ENCODE measurements at regions not wholly inside any gene's neighbourhood (a gene's known extent, or its start where the extent isn't known, plus 50 kb on each side); places are given as distances from the start of the nearest gene placed in this dataset.

GRCh38 chr10:64271508-64271907 lies 750.3 kb downstream of the REEP3 start:
- DNase-seq (ENCODE audit: low spot score) = no peak
- no peak overlapping the region for H3K4me3 Mint-ChIP-seq
- H3K36me3 Mint-ChIP-seq = no peaks in the 10 kb centered on the region
- peaks cover 5% of the 10 kb centered on the region for H3K9me3 Mint-ChIP-seq
- H3K27me3 Mint-ChIP-seq = no peaks in the 10 kb centered on the region
- H3K27ac Mint-ChIP-seq = no peak overlapping the region
- ATAC-seq = no peak
- no peaks in the 10 kb centered on the region for H3K4me1 Mint-ChIP-seq (ENCODE audit: low read depth in 2 of 2)

- Mint-ChIP-seq H3K4me1 (ENCODE audit: low read depth in 2 of 2) (no peaks in the 10 kb centered on the region), H3K9me3 (peaks cover 8% of the 10 kb centered on the region), H3K36me3 (no peaks in the 10 kb centered on the region), H3K27ac (no peak overlapping the region), H3K4me3 (no peak overlapping the region), H3K27me3 (no peaks in the 10 kb centered on the region)
- DNase-seq (ENCODE audit: low spot score) (no peak), ATAC-seq (no peak)
These were observed 750.8 kb downstream of the REEP3 start for GRCh38 chr10:64271983-64272382.

- no peak overlapping the region for H3K27ac Mint-ChIP-seq
- no peaks in the 10 kb centered on the region for H3K27me3 Mint-ChIP-seq
- no peak for ATAC-seq
- H3K4me1 Mint-ChIP-seq (ENCODE audit: low read depth in 2 of 2) = no peaks in the 10 kb centered on the region
- no peaks in the 10 kb centered on the region for H3K36me3 Mint-ChIP-seq
- H3K4me3 Mint-ChIP-seq = no peak overlapping the region
- DNase-seq (ENCODE audit: low spot score) = no peak
- peaks cover 8% of the 10 kb centered on the region for H3K9me3 Mint-ChIP-seq
These were observed 753.8 kb downstream of the REEP3 start for GRCh38 chr10:64275001-64275400.

GRCh38 chr10:64275774-64276173 lies 754.6 kb downstream of the REEP3 start:
- H3K4me3 Mint-ChIP-seq = no peak overlapping the region
- peaks cover 7% of the 10 kb centered on the region for H3K9me3 Mint-ChIP-seq
- no peaks in the 10 kb centered on the region for H3K36me3 Mint-ChIP-seq
- H3K27ac Mint-ChIP-seq = no peak overlapping the region
- no peak for ATAC-seq
- no peaks in the 10 kb centered on the region for H3K27me3 Mint-ChIP-seq
- DNase-seq (ENCODE audit: low spot score) = no peak
- no peaks in the 10 kb centered on the region for H3K4me1 Mint-ChIP-seq (ENCODE audit: low read depth in 2 of 2)

- no peaks in the 10 kb centered on the region for H3K36me3 Mint-ChIP-seq
- H3K27ac Mint-ChIP-seq = no peak overlapping the region
These were observed 756.3 kb downstream of the REEP3 start for GRCh38 chr10:64277536-64277935.

GRCh38 chr10:64283621-64284020 lies 762.4 kb downstream of the REEP3 start:
- peaks cover 7% of the 10 kb centered on the region for H3K9me3 Mint-ChIP-seq
- H3K4me3 Mint-ChIP-seq = no peak overlapping the region
- no peak for ATAC-seq
- H3K27me3 Mint-ChIP-seq = no peaks in the 10 kb centered on the region
- no peaks in the 10 kb centered on the region for H3K4me1 Mint-ChIP-seq (ENCODE audit: low read depth in 2 of 2)
- no peak for DNase-seq (ENCODE audit: low spot score)
- H3K27ac Mint-ChIP-seq = no peak overlapping the region
- H3K36me3 Mint-ChIP-seq = no peaks in the 10 kb centered on the region

More at GRCh38 chr10:64277536-64277935, 756.3 kb downstream of the REEP3 start:
- Mint-ChIP-seq H3K4me1 (ENCODE audit: low read depth in 2 of 2) (no peaks in the 10 kb centered on the region), H3K9me3 (peaks cover 7% of the 10 kb centered on the region), H3K27me3 (no peaks in the 10 kb centered on the region), H3K4me3 (no peak overlapping the region)
- no peak for ATAC-seq
- DNase-seq (ENCODE audit: low spot score) = no peak

GRCh38 chr10:64286533-64286932 lies 765.3 kb downstream of the REEP3 start:
- H3K27ac Mint-ChIP-seq = no peak overlapping the region
- DNase-seq (ENCODE audit: low spot score) (no peak), ATAC-seq (no peak)
- H3K4me3 Mint-ChIP-seq = no peak overlapping the region
- no peaks in the 10 kb centered on the region for H3K4me1 Mint-ChIP-seq (ENCODE audit: low read depth in 2 of 2)
- peaks cover 7% of the 10 kb centered on the region for H3K9me3 Mint-ChIP-seq
- no peaks in the 10 kb centered on the region for H3K36me3 Mint-ChIP-seq
- no peaks in the 10 kb centered on the region for H3K27me3 Mint-ChIP-seq

- Mint-ChIP-seq H3K4me3 (no peak overlapping the region), H3K9me3 (peaks cover 7% of the 10 kb centered on the region), H3K27ac (no peak overlapping the region)
These were observed 767.2 kb downstream of the REEP3 start for GRCh38 chr10:64288404-64288803.

GRCh38 chr10:64303566-64303965 lies 782.4 kb downstream of the REEP3 start:
- Mint-ChIP-seq H3K36me3 (no peaks in the 10 kb centered on the region), H3K9me3 (no peaks in the 10 kb centered on the region), H3K4me1 (ENCODE audit: low read depth in 2 of 2) (no peaks in the 10 kb centered on the region), H3K27ac (no peak overlapping the region), H3K4me3 (no peak overlapping the region), H3K27me3 (no peaks in the 10 kb centered on the region)
- no peak for ATAC-seq
- DNase-seq (ENCODE audit: low spot score) = no peak

More at GRCh38 chr10:64288404-64288803, 767.2 kb downstream of the REEP3 start:
- Mint-ChIP-seq H3K27me3 (no peaks in the 10 kb centered on the region), H3K4me1 (ENCODE audit: low read depth in 2 of 2) (no peaks in the 10 kb centered on the region), H3K36me3 (no peaks in the 10 kb centered on the region)
- ATAC-seq (no peak), DNase-seq (ENCODE audit: low spot score) (no peak)

- Mint-ChIP-seq H3K27ac (no peak overlapping the region), H3K4me3 (no peak overlapping the region), H3K4me1 (ENCODE audit: low read depth in 2 of 2) (no peaks in the 10 kb centered on the region), H3K36me3 (no peaks in the 10 kb centered on the region), H3K9me3 (peaks cover 5% of the 10 kb centered on the region), H3K27me3 (no peaks in the 10 kb centered on the region)
- no peak for ATAC-seq
- DNase-seq (ENCODE audit: low spot score) = no peak
These were observed 785.6 kb downstream of the REEP3 start for GRCh38 chr10:64306729-64307327.

- no peak overlapping the region for H3K4me3 Mint-ChIP-seq
- H3K27ac Mint-ChIP-seq = no peak overlapping the region
- DNase-seq (ENCODE audit: low spot score) = no peak
- H3K27me3 Mint-ChIP-seq = no peaks in the 10 kb centered on the region
- no peaks in the 10 kb centered on the region for H3K36me3 Mint-ChIP-seq
- H3K9me3 Mint-ChIP-seq = peaks cover 12% of the 10 kb centered on the region
- ATAC-seq = no peak
- no peaks in the 10 kb centered on the region for H3K4me1 Mint-ChIP-seq (ENCODE audit: low read depth in 2 of 2)
These were observed 791.7 kb downstream of the REEP3 start for GRCh38 chr10:64312876-64313275.

GRCh38 chr10:64313967-64314366 lies 792.8 kb downstream of the REEP3 start:
- Mint-ChIP-seq H3K9me3 (peaks cover 17% of the 10 kb centered on the region), H3K4me1 (ENCODE audit: low read depth in 2 of 2) (no peaks in the 10 kb centered on the region), H3K4me3 (no peak overlapping the region), H3K27me3 (no peaks in the 10 kb centered on the region), H3K36me3 (no peaks in the 10 kb centered on the region), H3K27ac (no peak overlapping the region)
- ATAC-seq (no peak), DNase-seq (ENCODE audit: low spot score) (no peak)

GRCh38 chr10:64316416-64316815 lies 795.2 kb downstream of the REEP3 start:
- Mint-ChIP-seq H3K27me3 (no peaks in the 10 kb centered on the region), H3K9me3 (peaks cover 13% of the 10 kb centered on the region), H3K27ac (no peak overlapping the region), H3K4me3 (no peak overlapping the region), H3K4me1 (ENCODE audit: low read depth in 2 of 2) (no peaks in the 10 kb centered on the region), H3K36me3 (no peaks in the 10 kb centered on the region)
- ATAC-seq (no peak), DNase-seq (ENCODE audit: low spot score) (no peak)

- no peak overlapping the region for H3K4me3 Mint-ChIP-seq
- H3K36me3 Mint-ChIP-seq = no peaks in the 10 kb centered on the region
- H3K27ac Mint-ChIP-seq = no peak overlapping the region
- peaks cover 12% of the 10 kb centered on the region for H3K9me3 Mint-ChIP-seq
- DNase-seq (ENCODE audit: low spot score) (no peak), ATAC-seq (no peak)
- H3K4me1 Mint-ChIP-seq (ENCODE audit: low read depth in 2 of 2) = no peaks in the 10 kb centered on the region
- H3K27me3 Mint-ChIP-seq = no peaks in the 10 kb centered on the region
These were observed 795.6 kb downstream of the REEP3 start for GRCh38 chr10:64316833-64317232.

- Mint-ChIP-seq H3K36me3 (peaks cover 6% of the 10 kb centered on the region), H3K4me1 (ENCODE audit: low read depth in 2 of 2) (no peaks in the 10 kb centered on the region), H3K4me3 (no peak overlapping the region), H3K27ac (no peak overlapping the region), H3K27me3 (no peaks in the 10 kb centered on the region), H3K9me3 (peaks cover 5% of the 10 kb centered on the region)
- DNase-seq (ENCODE audit: low spot score) = no peak
- ATAC-seq = no peak
These were observed 799.2 kb downstream of the REEP3 start for GRCh38 chr10:64320448-64320847.

All from natural killer cell treated with Interleukin-12 subunit alpha and Interleukin-12 subunit beta and Interleukin-15 and Interleukin-18, amount 100 ng/mL, for 72 hours (primary cell).